Testis (tissue), 2 donors: ENCODE measurements at regions not wholly inside any gene's neighbourhood (a gene's known extent, or its start where the extent isn't known, plus 50 kb on each side); places are given as distances from the start of the nearest gene placed in this dataset.

Experiments
- CTCF ChIP-seq, 3 experiments: fragments of 450-650 bp in 2 of 3; fragments of 200-600 bp in 1 of 3; sonication (generic) in 1 of 3; IDR thresholded peaks; one replicate each; pipeline ENCODE4 v1.5.1; 2016 to 2019; ENCODE audit warnings: antibody characterized with exemption in 3 of 3, mild to moderate bottlenecking in 2 of 3, moderate library complexity in 1 of 3
- POLR2A ChIP-seq: fragments of 450-650 bp; IDR thresholded peaks from one replicate; pipeline ENCODE4 v1.6.1; 2017; ENCODE audit warnings: antibody characterized with exemption, mild to moderate bottlenecking, moderate library complexity

- no peak for TF ChIP-seq CTCF (IDR thresholded peaks at IDR 0.05)
- no peak for TF ChIP-seq POLR2A
Measured at GRCh38 chr4:152117933-152118507, 357.2 kb upstream of the GATB start.
